Stomach smooth muscle (tissue), 2 donors: ENCODE measurements at regions not wholly inside any gene's neighbourhood (a gene's known extent, or its start where the extent isn't known, plus 50 kb on each side); places are given as distances from the start of the nearest gene placed in this dataset.
"Not testable (repeated sequence)": the region's sequence is repeated elsewhere in the genome, so short reads cannot be mapped to it uniquely, and the experiment has no call there.

Source experiments
- H3K27ac ChIP-seq: one replicate; pipeline ENCODE4 v1.7.0; 2013; ENCODE audit warnings: mild to moderate bottlenecking, low read length, inconsistent platforms
- H3K27me3 ChIP-seq, 2 donors: one replicate each; pipeline ENCODE4 v1.7.0; 2013; ENCODE audit warnings: low read length in 2 of 2; ENCODE audit not compliant: insufficient read depth in 2 of 2, control insufficient read depth in 1 of 2
- H3K36me3 ChIP-seq, 2 donors: one replicate each; pipeline ENCODE4 v1.7.0; 2013; ENCODE audit warnings: low read length in 2 of 2; ENCODE audit not compliant: control insufficient read depth in 2 of 2, insufficient read depth in 2 of 2
- H3K4me1 ChIP-seq: one replicate; pipeline ENCODE4 v1.7.0; 2013; ENCODE audit warnings: low read length; ENCODE audit not compliant: control insufficient read depth, insufficient read depth
- H3K4me3 ChIP-seq, 2 donors: one replicate each; pipeline ENCODE4 v1.7.0; 2013; ENCODE audit warnings: low read length in 2 of 2
- H3K9ac ChIP-seq, 2 donors: one replicate each; pipeline ENCODE4 v1.7.0; 2013; ENCODE audit warnings: low read length in 2 of 2, mild to moderate bottlenecking in 1 of 2
- H3K9me3 ChIP-seq, 2 donors: one replicate each; pipeline ENCODE4 v1.7.0; 2013; ENCODE audit warnings: low read length in 2 of 2; ENCODE audit not compliant: control insufficient read depth in 2 of 2
- donor health status: healthy.
- donor health status: Pancreatic carcinoma.

- H3K4me1 ChIP-seq, H3K4me3 ChIP-seq, H3K9me3 ChIP-seq, H3K36me3 ChIP-seq, H3K9ac ChIP-seq, H3K27me3 ChIP-seq, H3K27ac ChIP-seq: not testable (repeated sequence)
These were observed 875.1 kb upstream of the ACVR2A start for GRCh38 chr2:146969703-146970102.

DNA sequence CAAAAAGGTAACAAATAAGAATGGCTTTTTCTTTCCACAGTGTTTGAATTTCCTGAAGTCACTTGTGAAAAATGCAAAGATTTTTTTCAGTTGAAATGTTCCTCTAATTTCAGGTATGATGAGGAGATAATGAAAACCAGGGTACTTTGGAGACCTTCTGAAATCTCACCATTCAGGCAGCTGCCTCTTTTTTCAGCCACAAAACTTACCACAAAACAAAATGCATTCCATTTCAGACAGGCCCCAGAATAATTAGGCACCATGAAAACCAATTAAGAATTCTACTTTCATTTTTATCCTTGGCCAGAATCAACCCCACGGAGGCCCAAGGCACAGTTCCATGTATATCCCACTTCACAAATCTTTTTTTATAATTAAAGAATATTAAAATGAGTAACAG, 880.3 kb upstream of the ACVR2A start:
- Histone ChIP-seq H3K27me3 (no peaks in the 10 kb centered on the region), H3K36me3 (no peaks in the 10 kb centered on the region), H3K4me3 (no peak overlapping the region)

DNA sequence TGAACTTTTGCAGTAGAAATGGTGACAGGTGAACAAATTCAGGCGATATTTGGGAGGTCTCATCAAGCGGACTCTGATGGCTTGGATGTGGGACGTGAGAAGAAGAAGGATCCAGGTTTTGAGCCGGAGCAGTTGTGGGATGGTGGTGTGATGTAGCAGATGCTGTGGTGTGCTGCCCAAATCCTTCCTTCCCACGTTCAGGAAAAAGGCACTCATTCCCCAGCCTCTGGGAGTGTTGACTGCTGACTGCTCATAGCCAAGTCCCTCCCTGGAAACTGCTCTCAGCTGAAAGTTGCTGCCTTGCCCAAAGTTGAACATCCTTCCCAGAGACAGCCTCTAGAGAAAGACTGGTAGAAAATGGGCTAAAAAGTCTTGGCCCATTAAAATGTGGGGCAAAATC, 890.3 kb upstream of the ACVR2A start:
- H3K9me3 ChIP-seq = no peaks in the 10 kb centered on the region

More for the DNA sequence above, 880.3 kb upstream of the ACVR2A start:
- H3K9me3 ChIP-seq = no peaks in the 10 kb centered on the region
- no peak overlapping the region for H3K27ac ChIP-seq
- no peaks in the 10 kb centered on the region for H3K4me1 ChIP-seq
- no peak overlapping the region for H3K9ac ChIP-seq

DNA sequence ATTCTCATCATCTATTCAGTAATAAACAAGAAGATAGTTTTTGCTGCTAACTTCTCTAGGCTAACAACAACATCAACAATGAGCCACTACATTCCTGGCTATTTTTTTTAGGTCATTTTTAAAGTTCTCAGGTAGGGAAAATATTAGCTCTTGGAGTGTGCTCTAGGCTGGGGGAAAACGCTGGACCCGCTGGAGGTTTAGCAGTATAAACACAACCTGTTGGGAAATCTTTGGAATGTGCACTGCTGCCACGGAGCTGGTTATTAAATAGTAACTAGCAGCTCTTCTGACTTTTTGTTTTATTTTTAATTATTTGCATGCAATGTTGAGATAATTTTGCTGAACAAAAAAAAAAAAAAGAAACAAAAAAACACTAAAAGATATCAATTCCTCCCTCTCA, 892.1 kb upstream of the ACVR2A start:
- Histone ChIP-seq H3K36me3 (no peaks in the 10 kb centered on the region), H3K9ac (no peak overlapping the region), H3K4me3 (no peak overlapping the region), H3K9me3 (no peaks in the 10 kb centered on the region), H3K4me1 (peaks cover 3% of the 10 kb centered on the region), H3K27me3 (no peaks in the 10 kb centered on the region), H3K27ac (no peak overlapping the region)

More for the DNA sequence above, 890.3 kb upstream of the ACVR2A start:
- H3K4me3 ChIP-seq = no peak overlapping the region
- H3K4me1 ChIP-seq = peaks cover 3% of the 10 kb centered on the region
- H3K27ac ChIP-seq = no peak overlapping the region
- no peak overlapping the region for H3K9ac ChIP-seq
- no peaks in the 10 kb centered on the region for H3K36me3 ChIP-seq
- no peaks in the 10 kb centered on the region for H3K27me3 ChIP-seq

GRCh38 chr2:146950911-146951310, 893.9 kb upstream of the ACVR2A start:
- Histone ChIP-seq H3K4me3 (no peak overlapping the region), H3K27ac (no peak overlapping the region), H3K27me3 (no peaks in the 10 kb centered on the region), H3K36me3 (no peaks in the 10 kb centered on the region), H3K9ac (no peak overlapping the region), H3K4me1 (peaks cover 3% of the 10 kb centered on the region), H3K9me3 (no peaks in the 10 kb centered on the region)

DNA sequence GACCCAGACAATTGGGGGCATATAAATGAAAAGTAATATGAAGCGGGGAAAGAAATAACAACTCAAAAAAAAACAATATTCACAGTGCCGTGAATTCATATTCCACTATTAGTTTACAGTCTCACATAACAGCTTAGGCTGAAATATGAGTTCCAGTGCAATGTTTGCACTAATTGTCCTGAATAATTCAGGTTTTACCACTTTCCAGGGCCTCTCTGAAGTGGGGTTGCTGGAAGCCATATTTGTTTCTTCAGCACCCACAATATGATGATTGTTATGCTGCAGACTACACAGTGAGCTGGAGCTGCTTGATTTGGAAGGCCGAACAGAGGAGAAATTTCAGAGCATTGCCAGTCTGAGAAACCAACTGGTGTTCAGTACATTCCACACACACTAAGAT, 894.5 kb upstream of the ACVR2A start:
- H3K4me3 ChIP-seq = no peak overlapping the region
- H3K36me3 ChIP-seq = no peaks in the 10 kb centered on the region
- no peak overlapping the region for H3K27ac ChIP-seq
- no peaks in the 10 kb centered on the region for H3K9me3 ChIP-seq
- H3K9ac ChIP-seq = no peak overlapping the region
- H3K27me3 ChIP-seq = no peaks in the 10 kb centered on the region
- H3K4me1 ChIP-seq = peaks cover 3% of the 10 kb centered on the region

- Histone ChIP-seq H3K27me3 (no peaks in the 10 kb centered on the region), H3K27ac (no peak overlapping the region), H3K9me3 (no peaks in the 10 kb centered on the region), H3K9ac (no peak overlapping the region), H3K4me1 (peaks cover 3% of the 10 kb centered on the region), H3K4me3 (no peak overlapping the region), H3K36me3 (no peaks in the 10 kb centered on the region)
These were observed 895.4 kb upstream of the ACVR2A start for GRCh38 chr2:146949400-146949799.

DNA sequence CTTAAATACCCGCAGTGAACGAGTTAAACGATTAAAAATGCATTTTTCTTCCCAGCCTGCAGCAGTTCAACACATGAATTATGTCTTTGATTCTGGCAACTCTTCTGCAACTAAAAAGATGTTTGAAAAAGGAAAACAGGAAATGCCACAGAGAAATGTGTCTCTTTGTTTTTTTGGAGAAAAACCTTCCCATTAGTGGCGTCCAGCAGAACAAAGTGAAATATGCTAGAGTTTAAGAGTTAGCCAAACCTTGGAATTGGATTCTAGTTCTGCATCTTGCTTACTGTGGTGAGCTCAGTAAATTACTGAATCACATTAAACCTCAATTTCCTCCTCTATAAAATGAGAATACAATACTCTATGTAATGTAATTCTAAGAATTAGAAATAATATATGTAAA, 900.2 kb upstream of the ACVR2A start:
- no peaks in the 10 kb centered on the region for H3K27me3 ChIP-seq
- H3K36me3 ChIP-seq = no peaks in the 10 kb centered on the region
- H3K27ac ChIP-seq = no peak overlapping the region
- H3K9me3 ChIP-seq = no peaks in the 10 kb centered on the region
- H3K4me3 ChIP-seq = no peak overlapping the region
- no peaks in the 10 kb centered on the region for H3K4me1 ChIP-seq
- H3K9ac ChIP-seq = no peak overlapping the region

DNA sequence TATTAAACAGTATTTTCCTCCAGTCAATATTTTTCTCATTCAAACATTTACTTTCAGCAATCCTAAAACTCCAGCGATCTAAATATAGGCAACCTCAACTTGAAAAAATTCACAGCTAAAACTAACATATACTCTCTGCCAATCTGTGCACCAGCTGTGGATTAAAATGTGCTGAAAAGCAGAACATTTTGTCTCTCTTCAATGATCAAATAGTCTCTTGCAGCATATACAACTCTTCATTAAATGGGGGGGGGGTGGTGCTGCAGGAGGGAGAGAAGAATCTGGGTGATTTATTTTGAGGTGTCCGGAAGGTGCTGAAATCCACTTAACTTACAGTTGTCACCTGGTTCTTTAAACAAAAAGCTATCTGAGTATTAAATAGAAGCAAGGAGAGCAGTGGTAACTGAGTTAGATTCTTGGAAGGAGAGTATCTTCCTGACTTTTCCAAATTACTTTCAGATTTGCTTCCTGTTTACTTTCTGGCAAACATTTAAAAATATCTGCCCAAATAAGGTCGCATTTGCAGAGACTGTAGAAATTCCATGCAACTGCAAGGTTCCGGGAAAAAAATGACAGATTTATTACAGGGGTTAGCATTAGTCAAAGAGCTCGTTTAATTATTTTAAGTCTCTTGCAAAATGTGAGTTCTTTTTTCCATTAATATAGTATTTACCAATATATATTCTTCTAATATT, 904.7 kb upstream of the ACVR2A start:
- Histone ChIP-seq H3K4me3 (peak overlapping the region in 1 of 2 donors; percentile 51), H3K27ac (no peak overlapping the region), H3K4me1 (no peaks in the 10 kb centered on the region)

DNA sequence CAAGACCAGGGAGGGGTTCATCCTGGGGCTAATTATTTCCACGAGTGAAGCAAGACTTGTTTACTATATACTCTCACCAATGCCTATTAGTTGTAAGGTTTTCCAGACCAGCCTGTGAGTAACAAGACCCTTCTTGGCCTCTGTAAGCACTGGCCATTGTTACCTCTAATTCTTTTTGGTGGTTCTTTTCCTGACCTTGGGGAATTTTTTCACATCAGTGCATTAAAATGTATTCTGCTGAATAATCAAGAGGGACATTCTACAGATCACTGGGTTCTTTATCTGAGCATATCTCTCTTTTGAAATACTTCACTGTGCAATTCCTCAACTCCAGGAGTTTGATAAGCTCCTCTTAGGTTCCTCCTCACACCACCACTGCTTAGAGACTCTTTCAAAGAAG, 909.9 kb upstream of the ACVR2A start:
- Histone ChIP-seq H3K9ac (no peak overlapping the region), H3K4me3 (no peak overlapping the region), H3K36me3 (no peaks in the 10 kb centered on the region), H3K4me1 (no peaks in the 10 kb centered on the region), H3K27ac (no peak overlapping the region), H3K9me3 (peaks cover 0 to 9% of the 10 kb centered on the region in 2 donors), H3K27me3 (no peaks in the 10 kb centered on the region)

More for the DNA sequence above, 904.7 kb upstream of the ACVR2A start:
- no peaks in the 10 kb centered on the region for H3K36me3 ChIP-seq
- H3K9me3 ChIP-seq = no peaks in the 10 kb centered on the region
- no peaks in the 10 kb centered on the region for H3K27me3 ChIP-seq
- H3K9ac ChIP-seq = no peak overlapping the region

- Histone ChIP-seq H3K9me3 (peaks cover 0 to 9% of the 10 kb centered on the region in 2 donors), H3K36me3 (no peaks in the 10 kb centered on the region), H3K27ac (no peak overlapping the region), H3K4me3 (no peak overlapping the region), H3K9ac (no peak overlapping the region), H3K27me3 (no peaks in the 10 kb centered on the region), H3K4me1 (no peaks in the 10 kb centered on the region)
These were observed 913.7 kb upstream of the ACVR2A start for GRCh38 chr2:146931109-146931508.
